ENCODE measurements at regions not wholly inside any gene's neighbourhood (a gene's known extent, or its start where the extent isn't known, plus 50 kb on each side); places are given as distances from the start of the nearest gene placed in this dataset.

GRCh38 chr4:169807934-169808509 lies 50.3 kb upstream of the HPF1 start:
- DNase-seq, result no peak

Measured in activated gamma-delta T cell treated with Interleukin-2 at 50 U/mL for 16 hours (primary cell).